HG03066 (cell line): ENCODE measurements at regions not wholly inside any gene's neighbourhood (a gene's known extent, or its start where the extent isn't known, plus 50 kb on each side); places are given as distances from the start of the nearest gene placed in this dataset.

Experiments used
- ATAC-seq: cut with Tn5 transposase; IDR thresholded peaks from one replicate; pipeline ENCODE4 v1.9.1; 2021; ENCODE audit warnings: low read depth; ENCODE audit not compliant: unreplicated experiment

- ATAC-seq: no peak
These were observed 444.1 kb downstream of the SOX6 start for GRCh38 chr11:15912291-15912690.

- no peak for ATAC-seq
These were observed 443.5 kb downstream of the SOX6 start for GRCh38 chr11:15912825-15913224.

GRCh38 chr11:15913261-15913660 is 443.1 kb downstream of the SOX6 start:
- ATAC-seq: no peak
